ENCODE measurements at regions not wholly inside any gene's neighbourhood (a gene's known extent, or its start where the extent isn't known, plus 50 kb on each side); places are given as distances from the start of the nearest gene placed in this dataset.

DNA sequence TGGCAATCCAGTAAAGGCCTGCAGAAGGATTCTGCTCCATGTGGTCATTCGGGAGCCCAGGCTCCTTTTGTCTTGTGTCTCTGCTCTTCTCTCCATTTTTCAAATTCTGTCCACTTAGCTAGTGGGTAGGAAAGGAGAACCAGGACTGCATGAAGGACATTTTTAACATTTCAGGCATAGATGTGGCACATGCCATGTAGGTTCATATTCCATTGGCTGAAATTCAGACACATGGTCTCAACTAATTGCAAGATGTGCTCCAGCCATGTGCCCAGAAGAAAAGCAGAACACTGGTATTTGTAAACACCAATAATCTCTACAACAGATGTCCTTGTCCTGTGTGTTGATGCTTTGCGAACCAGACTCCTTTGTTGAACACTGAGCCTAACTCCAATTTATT lies 85.2 kb upstream of the WLS start:
- Histone ChIP-seq H3K4me2 (ENCODE audit: low read depth, low read length, poor library complexity, severe bottlenecking) (no peak overlapping the region), H3K79me2 (ENCODE audit: insufficient read depth, low read length) (no peaks in the 10 kb centered on the region), H3K36me3 (ENCODE audit: low read length) (no peaks in the 10 kb centered on the region), H3K9me3 (ENCODE audit: insufficient read depth, low read length) (no peaks in the 10 kb centered on the region), H3K27me3 (ENCODE audit: low read length) (no peaks in the 10 kb centered on the region), H3F3A (ENCODE audit: insufficient read depth) (no peaks in the 10 kb centered on the region), H2AFZ (ENCODE audit: low read depth, low read length, severe bottlenecking) (no peak overlapping the region), H3K9ac (ENCODE audit: low read length) (no peak overlapping the region), H3K27ac (ENCODE audit: low read depth, low read length) (no peak overlapping the region), H3K4me3 (ENCODE audit: insufficient read depth, low read length, poor library complexity, severe bottlenecking) (no peak overlapping the region), H4K20me1 (ENCODE audit: low read depth, low read length) (no peaks in the 10 kb centered on the region), H3K9me2 (replicated peaks; ENCODE audit: insufficient read depth, low read length) (no peaks in the 10 kb centered on the region)
- TF ChIP-seq CTCF (IDR thresholded peaks at IDR 0.05; ENCODE audit: insufficient read depth, low read length, poor library complexity, severe bottlenecking) (no peak), EZH2phosphoT487 (conservative IDR thresholded peaks at IDR 0.05; ENCODE audit: low read length) (no peak)

DNA sequence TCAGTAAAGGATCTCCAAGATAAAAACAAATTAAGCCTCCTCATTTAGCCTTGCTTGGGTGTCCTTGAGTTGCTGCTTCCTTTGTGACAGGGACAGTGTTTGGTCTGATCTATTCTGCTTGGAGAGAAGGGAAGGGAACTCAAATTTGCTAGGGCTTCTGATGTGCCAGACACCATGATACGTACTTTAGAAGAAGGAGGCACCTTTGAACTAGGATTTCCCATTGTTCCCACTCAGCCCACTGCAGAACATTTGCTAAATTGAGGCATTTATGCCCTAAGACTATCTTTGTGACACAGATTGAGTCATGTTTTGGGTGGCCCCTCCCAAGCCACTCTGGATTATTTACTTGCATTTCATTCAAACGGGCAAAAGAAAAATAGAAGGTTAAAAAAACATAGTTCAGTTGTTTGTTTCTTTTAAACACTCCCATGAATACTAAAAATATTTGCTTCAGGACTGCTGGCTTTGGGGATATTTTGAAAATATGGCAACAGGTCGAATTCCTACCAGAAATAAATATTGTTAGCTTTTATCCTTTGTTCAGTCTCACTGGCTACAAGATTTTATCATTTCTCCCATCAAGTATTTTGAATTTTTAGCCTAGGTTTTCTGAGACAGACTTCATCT lies 81.9 kb upstream of the WLS start:
- TF ChIP-seq CTCF (IDR thresholded peaks at IDR 0.05; ENCODE audit: insufficient read depth, low read length, poor library complexity, severe bottlenecking) (no peak), EZH2phosphoT487 (conservative IDR thresholded peaks at IDR 0.05; ENCODE audit: low read length) (no peak)
- Histone ChIP-seq H3K4me2 (ENCODE audit: low read depth, low read length, poor library complexity, severe bottlenecking) (no peak overlapping the region), H3K9ac (ENCODE audit: low read length) (no peak overlapping the region), H3K27ac (ENCODE audit: low read depth, low read length) (no peak overlapping the region), H3K4me3 (ENCODE audit: insufficient read depth, low read length, poor library complexity, severe bottlenecking) (no peak overlapping the region), H2AFZ (ENCODE audit: low read depth, low read length, severe bottlenecking) (no peak overlapping the region), H3K36me3 (ENCODE audit: low read length) (no peaks in the 10 kb centered on the region), H3K9me2 (replicated peaks; ENCODE audit: insufficient read depth, low read length) (no peaks in the 10 kb centered on the region), H3K9me3 (ENCODE audit: insufficient read depth, low read length) (no peaks in the 10 kb centered on the region), H3F3A (ENCODE audit: insufficient read depth) (no peaks in the 10 kb centered on the region), H4K20me1 (ENCODE audit: low read depth, low read length) (no peaks in the 10 kb centered on the region), H3K27me3 (ENCODE audit: low read length) (no peaks in the 10 kb centered on the region), H3K79me2 (ENCODE audit: insufficient read depth, low read length) (no peaks in the 10 kb centered on the region)

- Histone ChIP-seq H3K9ac (ENCODE audit: low read length) (no peak overlapping the region), H4K20me1 (ENCODE audit: low read depth, low read length) (no peaks in the 10 kb centered on the region), H3K79me2 (ENCODE audit: insufficient read depth, low read length) (no peaks in the 10 kb centered on the region), H3K9me3 (ENCODE audit: insufficient read depth, low read length) (no peaks in the 10 kb centered on the region), H3K4me2 (ENCODE audit: low read depth, low read length, poor library complexity, severe bottlenecking) (no peak overlapping the region), H3F3A (ENCODE audit: insufficient read depth) (no peaks in the 10 kb centered on the region), H2AFZ (ENCODE audit: low read depth, low read length, severe bottlenecking) (no peak overlapping the region), H3K9me2 (replicated peaks; ENCODE audit: insufficient read depth, low read length) (no peaks in the 10 kb centered on the region), H3K4me3 (ENCODE audit: insufficient read depth, low read length, poor library complexity, severe bottlenecking) (no peak overlapping the region), H3K36me3 (ENCODE audit: low read length) (no peaks in the 10 kb centered on the region), H3K27me3 (ENCODE audit: low read length) (no peaks in the 10 kb centered on the region), H3K27ac (ENCODE audit: low read depth, low read length) (no peak overlapping the region)
- TF ChIP-seq EZH2phosphoT487 (conservative IDR thresholded peaks at IDR 0.05; ENCODE audit: low read length) (no peak), CTCF (IDR thresholded peaks at IDR 0.05; ENCODE audit: insufficient read depth, low read length, poor library complexity, severe bottlenecking) (no peak)
Observed at GRCh38 chr1:68313735-68314134, 81.4 kb upstream of the WLS start.
